Astrocyte of the hippocampus (primary cell): ENCODE measurements at regions not wholly inside any gene's neighbourhood (a gene's known extent, or its start where the extent isn't known, plus 50 kb on each side); places are given as distances from the start of the nearest gene placed in this dataset.

Experiments used
- DNase-seq: peaks from one replicate; pipeline ENCODE4 v3.0.0; 2011; ENCODE audit warnings: low read depth, low spot score

DNA sequence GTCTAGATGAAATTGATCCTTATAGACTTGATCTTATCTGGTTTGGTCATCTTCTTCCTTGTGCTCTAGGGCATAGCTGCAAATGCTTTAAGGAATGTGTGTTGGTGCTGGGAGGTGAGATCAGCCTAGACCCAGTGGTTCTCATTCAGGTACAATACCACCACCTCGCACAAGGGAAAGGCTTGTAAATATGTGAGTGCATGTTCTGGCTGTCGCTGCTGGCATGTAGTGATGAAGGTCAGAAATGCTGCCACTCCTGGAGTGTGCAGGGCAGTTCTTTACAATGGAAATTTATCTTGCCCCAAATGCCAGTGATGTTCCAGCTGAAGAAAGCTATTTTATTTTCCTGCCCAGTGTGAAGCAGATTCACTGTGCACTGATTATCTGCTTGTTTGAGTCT, 900.9 kb downstream of the QKI start:
- no peak for DNase-seq

DNA sequence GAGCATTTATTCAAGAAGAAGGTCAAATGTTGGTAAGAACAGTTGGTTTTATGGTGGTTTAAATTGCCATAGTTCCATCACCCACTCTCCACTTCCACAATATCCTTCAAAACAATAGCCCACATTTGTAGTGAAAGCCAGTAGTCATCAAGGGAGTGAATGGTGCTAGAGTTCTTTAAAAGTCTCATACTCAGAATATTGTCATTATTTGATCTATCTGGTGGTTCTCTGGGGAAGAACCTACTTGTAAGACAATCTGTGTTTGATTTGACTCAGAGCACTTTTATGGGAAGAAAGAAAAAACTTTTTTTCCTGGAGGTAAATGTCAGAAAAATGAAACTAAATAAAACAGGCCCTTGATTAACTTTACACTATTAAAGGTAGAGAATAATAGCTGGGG, 893.8 kb downstream of the QKI start:
- DNase-seq: no peak

DNA sequence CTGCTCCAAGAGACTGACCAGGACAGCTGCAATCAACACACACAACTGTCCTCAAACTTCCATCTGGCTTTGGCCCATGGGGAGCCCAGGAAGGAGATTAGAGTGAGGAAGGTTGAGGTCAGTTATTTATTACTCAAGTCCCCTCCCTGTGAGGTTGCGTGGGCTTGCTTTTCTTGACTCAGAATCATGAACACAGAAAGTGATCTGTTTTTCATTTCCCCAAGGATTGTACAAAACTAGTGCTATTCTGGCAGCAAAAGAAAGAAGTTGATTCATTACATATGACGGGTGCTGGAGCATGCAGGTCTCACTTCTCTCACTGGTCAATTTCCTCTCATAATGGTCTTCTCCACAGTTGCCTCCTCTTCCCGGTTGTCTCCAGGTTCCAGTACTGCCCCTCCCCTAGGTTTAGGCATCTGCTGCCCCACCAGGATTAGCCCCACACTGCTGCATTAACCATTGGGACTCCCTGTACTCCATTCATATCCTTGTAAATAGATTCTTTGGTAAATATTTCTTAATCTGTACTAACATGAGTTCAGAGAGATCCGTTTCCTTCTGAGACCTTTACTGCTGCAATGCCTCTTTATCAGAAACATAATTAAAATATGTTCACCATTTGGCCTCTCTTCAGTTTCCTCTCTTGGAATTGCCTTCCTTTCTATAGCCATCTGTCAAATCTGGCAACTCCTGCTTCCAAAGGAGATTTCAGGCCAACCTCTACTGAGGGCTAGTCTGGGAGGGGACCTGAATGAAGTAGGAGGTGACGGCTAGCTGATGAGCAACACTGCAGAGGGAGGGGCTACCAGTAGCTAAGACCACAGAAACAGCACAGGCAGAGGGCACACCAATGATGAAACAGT, 888.8 kb downstream of the QKI start:
- DNase-seq: no peak

DNA sequence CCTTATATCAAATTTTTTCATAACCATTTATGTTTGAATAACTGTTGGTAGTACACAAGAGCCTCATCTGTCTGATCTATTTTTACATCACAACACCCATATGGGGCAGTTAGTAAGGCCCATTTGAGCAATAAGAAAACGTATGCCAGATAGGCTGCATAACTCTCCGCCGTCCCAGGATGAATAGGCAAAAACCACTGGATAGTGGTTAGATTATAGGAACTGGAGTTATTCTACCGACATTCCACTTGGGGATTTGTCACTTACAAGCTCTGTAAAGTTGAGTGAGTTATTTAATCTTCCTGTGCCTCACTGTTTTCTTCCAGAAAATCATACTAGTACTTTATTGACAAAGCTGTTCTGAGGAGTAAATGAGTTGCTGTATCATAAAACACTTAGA, 881.9 kb downstream of the QKI start:
- DNase-seq: peak; percentile 35

DNA sequence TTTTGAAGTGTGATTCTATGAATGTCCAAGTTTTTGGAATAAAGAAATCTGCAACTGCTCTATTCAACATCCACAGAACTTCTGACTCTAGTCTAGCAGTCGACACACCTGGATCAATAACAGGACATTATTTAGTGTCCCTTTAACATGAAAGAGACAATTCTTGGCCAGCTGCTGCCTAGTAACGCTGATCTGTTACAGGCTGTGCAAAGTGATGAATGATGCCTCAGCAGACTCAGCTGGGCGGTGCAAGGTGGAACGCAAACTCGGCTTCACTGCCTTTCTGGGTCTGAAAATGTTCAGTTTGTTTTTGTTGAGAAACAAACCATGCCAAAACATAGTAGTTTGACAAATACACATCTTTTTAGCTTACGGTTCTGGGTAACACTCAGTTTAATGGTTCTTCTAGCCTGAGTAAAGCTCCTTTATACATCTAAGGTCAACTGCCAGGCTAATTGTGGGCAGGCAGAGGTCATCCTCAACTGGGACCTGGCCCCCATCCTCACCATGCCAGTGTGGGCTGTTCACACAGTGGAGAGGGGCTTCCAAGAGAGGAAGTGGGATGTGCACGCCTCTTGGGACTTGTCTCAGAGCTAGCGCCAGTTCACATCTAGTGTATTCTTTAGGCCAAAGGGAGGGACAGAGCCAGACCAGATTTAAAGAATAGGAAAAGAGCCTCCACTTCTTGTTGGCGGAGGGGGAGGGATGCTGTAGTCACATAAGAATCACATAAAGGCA, 879.7 kb downstream of the QKI start:
- no peak for DNase-seq

DNA sequence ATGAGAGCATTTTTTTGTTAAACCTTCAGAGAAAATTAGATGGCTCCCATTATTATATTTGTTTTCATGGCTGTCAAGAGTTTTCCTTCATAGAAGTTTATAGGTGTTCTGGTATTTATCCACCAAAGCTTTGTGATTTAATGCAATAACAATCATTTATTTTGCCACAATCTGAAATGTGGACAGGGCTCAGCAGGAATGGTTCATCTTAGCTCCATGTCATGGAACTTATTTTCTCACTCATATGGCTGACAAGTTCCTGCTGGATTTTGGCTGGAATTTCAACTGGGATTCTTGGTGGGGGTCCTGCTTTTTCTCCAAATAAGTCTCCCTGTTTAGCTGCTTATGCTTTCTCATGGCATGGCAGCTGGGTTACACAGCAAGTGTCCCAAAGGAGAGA, 876.7 kb downstream of the QKI start:
- DNase-seq: no peak

DNA sequence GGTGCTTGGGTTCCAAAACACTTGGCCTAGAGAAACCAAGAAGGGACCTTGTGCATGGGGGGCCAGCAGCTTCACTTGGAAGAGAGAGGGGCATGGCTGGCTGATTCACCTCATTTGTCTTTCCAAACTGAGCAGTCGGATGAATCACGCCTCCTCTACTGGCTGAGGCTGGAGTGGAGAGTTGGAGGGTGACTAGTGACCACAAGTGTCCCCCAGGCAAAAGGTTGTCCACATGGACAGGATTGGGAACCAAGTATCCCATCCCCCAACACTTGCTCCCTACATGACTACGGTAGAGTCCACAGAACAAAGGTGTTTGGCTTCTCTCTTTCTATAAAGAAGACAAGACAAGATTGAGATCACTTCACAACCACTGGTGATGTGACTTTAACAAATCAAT, 875.6 kb downstream of the QKI start:
- DNase-seq: no peak

DNA sequence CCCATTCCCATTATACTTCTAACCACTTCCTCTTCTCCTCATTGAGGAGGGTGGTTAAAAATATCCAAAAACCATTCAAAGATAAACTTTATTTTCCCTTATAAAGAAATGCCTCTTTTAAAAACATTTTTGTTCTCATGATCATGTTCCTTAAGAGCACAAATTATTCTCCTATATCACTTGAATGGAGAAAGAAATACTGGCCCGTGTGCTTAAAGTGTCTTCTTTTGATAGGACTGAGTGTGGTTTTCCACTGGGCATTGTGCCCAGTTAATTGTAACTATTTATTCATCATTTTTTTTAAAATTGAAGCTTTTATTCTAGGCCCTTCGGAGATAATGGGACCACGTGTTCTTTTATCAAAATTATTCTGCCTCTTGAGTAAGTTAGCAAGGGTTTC, 871.5 kb downstream of the QKI start:
- peak; percentile 62 for DNase-seq

DNA sequence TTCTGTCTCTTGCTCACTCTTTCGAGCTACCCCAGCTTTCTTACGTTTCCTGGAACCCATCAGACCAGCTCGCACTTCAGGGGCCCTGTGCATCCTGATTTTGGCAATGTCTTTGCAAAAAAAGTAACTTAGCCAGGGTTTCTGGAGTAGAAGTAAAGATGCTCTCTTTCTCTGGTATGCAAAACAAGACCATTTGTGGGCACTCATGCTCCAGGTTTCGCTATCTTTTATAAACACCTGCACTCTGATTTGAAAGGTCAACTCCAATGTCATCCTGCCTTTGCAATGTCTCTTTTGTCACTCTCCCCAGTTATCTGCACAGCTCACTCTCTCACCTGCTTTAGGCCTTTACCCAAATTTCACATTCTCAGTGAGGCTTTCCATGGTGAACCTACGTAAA, 869.1 kb downstream of the QKI start:
- DNase-seq: no peak

DNA sequence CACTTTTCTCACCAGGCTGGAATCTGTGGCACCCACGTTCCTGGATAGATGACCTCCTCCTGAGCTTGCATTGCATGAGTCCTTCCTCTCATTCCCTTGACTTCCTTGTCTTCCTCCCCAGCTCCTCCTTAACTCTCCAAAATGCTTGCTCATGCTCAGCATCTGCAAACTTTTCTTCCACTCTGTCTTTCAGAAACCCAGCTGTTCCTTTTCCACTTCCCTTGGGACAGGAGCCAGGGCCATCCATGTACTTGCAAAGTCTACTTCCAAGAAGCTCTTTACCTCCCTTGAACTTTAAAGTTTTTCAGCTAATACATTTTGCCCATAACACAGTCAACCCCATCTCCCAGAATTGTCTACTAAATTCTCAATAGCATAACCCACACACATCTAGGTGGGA, 861.7 kb downstream of the QKI start:
- DNase-seq: no peak

DNA sequence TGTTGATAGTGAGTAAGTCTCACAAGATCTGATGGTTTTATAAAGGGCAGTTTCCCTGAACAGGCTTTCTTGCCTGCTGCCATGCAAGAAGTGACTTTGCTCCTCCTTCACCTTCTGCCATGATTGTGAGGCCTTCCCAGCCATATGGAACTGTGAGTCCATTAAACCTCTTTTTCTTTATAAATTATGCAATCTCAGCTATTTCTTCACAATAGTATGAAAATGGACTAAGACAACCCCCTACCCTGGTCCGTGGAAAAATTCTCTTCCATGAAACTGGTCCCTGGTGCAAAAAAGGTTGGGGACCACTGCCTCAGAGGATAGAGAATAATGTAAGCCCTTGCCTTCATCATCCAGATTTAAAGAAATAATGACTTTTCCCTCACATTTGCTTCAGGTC, 861.3 kb downstream of the QKI start:
- no peak for DNase-seq

DNA sequence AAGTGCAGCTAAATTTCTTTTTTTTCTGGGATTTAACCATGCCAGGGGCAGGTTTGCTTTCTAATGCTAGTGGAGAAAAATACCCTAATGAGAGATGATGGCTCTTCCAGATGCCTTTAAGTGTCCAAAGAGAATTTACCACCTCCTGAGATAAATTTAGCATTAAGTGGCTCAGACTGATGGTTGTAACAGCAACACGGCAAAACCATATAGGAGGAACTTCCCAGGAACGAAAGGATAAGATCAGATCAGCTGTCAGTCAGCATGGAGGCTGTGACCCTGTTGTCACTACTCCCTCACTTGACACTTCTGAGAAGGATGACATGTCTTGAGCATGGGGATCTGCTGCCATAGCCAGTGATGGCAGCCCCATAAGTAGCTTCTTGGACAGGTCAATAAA, 860.0 kb downstream of the QKI start:
- DNase-seq: no peak

DNA sequence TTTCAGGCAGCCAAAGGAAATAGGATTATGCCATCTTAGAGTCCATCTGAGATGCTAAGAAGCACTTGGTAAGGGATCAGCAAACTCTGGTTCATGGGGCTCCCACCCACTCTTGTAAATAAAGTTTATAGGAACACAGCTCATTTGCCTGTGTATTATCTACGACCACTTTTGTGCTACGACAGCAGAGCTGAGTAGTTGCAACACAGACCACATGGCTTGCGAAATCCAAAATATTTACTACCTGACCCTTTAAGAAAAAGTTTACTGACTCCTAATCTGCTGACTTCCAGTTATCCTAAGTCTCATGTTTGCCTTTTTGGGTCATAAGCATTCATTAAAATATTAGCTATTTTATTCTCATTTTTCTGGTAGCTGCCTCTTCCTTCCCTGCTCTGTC, 859.0 kb downstream of the QKI start:
- DNase-seq: no peak

DNA sequence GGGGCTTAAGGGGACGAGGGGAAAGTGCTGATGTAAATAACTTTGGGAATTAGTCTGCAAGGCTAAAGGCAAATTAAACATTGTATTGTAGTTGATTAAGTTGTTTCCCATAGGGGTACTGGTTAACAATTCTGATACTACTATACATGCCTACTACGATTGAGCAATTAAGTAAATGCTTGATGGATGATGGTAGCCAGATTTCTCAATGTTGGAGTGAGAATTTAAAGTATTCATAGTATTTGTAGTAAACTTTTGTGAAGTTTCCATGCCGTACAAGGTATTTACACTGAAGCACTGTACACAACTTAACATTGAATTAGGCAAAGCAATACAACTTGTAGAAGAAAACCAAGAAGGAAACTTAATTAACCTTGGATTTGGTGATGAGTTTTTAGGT, 852.3 kb downstream of the QKI start:
- DNase-seq: no peak

DNA sequence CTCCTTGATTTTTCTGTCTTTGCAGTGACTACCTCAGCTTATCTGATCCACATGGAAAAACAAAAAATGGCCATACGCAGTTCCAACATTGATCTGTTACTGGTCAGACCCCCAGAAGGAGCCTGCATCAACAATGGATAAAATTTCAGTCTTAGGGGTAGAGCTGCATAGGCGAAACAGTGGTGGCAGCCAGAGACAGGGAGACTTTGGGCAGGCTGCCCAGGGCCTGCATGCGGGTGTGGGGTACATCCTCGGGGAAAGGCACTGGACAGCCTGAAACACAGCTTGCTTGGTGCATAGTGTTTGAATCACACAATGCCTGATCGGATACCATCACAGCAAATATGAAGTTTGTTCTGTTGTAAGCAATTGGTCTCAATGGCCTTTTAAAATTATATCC, 847.8 kb downstream of the QKI start:
- no peak for DNase-seq

DNA sequence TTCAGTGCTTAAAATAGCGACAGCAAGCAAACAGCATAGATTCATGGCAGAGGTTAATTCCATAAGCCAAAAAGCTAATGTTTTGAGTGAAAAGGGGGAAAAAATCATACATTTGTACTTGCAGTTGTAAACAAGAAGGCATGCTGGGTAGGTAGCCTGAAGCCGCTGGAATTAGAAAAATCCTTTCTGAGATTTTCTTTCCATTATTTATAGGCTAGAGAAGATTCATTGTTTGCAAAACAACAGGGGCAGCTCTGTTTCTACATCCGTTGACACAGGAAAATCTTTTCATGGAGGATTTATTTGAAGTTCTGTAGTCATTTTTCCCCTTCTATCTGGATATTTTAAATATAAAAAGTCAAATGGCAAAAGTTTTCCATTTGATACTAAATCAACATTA, 843.9 kb downstream of the QKI start:
- no peak for DNase-seq

DNA sequence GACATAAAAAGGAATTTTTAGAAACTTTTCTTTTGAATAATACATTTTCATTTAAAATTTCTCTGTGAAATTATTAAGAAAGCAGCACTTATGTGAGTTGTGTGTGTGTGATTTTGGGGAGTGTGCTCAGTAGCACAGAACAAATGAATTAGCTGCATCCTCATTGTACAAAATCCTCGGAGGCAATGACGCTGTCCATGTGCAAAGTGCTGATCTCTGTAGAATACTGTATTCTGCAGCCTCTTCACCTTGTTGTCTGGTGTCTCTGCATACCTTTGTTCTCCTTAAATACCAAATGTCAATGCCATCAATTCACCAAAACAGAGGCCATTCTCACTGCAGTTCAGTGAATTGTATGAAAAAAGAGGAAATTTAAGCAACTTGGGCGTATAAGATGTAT, 838.4 kb downstream of the QKI start:
- peak; percentile 58 for DNase-seq

DNA sequence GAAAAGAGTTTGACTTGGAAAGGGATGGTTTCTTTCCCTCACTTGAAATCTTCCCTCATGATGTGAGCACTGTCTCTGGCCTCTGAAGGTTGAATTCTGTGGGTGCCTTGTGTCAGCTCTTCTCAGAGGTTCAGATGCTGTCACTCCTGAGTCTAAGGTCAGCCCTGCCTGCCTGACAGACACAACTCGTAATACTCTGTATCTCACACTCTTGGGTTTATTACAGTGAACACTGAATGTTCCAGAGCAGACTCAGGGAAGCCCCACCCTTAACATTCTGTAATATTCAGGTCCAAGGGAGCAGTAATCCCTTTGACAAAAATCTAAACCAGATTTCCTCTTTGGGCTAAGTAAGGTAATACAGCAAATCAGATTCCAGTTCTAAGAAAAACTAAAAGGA, 837.8 kb downstream of the QKI start:
- no peak for DNase-seq

DNA sequence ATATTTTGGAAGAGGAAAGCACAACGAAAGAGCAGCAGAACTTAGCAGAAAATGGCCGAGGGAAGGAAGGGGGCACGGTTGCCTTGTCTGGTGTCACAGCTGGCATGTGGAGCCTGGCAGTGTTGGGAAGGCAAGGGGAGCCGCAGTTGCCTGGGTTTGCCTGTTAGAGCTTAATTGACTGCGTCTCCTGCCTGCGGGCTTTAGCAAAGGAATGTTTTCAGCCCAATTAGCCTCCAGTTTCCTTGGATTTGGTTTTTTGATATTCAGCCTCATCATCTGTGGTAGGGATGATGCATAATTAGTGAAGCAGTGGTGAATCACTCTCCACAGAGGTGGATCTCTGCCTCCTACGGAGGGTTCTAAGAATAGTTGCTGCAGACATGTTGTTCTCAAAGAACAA, 832.6 kb downstream of the QKI start:
- peak; percentile 85 for DNase-seq

DNA sequence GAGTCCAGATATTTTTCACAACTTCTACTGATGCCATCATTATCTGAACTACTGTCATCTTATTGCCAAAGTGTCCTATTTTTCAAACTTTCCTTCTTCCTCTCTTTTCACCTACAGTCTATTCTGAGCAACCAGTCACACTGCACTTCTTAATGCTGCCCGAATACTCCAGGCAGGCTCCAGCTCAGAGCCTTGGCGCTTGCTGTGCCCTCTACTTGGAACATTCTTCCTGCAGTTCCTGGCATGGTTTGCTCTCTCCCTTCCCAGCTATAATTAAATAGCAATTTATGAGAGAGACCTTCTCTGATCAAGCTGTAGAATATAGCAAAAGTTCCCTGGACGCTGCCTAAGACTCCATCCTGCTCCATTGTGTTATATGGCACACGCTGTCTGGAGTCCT, 831.6 kb downstream of the QKI start:
- DNase-seq: no peak

DNA sequence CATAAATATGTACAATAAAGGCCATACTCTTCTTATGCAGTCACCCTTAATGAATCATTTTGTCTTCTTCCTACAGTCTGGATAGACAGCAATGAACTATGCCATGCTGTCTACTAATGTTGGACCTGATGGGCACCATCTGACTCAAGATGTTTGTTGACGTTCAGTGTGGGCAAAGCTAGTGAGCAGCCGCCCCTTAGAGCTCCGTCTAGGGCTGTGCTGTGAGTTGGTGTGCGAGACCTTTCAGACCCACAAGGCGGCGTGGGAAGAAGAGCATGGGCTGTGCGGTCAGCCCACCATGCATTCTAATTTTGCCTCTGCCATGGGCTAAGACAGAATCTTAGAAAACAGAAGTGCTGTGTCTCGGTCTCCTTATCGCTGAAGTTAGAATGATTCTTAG, 829.4 kb downstream of the QKI start:
- peak; percentile 7 for DNase-seq

DNA sequence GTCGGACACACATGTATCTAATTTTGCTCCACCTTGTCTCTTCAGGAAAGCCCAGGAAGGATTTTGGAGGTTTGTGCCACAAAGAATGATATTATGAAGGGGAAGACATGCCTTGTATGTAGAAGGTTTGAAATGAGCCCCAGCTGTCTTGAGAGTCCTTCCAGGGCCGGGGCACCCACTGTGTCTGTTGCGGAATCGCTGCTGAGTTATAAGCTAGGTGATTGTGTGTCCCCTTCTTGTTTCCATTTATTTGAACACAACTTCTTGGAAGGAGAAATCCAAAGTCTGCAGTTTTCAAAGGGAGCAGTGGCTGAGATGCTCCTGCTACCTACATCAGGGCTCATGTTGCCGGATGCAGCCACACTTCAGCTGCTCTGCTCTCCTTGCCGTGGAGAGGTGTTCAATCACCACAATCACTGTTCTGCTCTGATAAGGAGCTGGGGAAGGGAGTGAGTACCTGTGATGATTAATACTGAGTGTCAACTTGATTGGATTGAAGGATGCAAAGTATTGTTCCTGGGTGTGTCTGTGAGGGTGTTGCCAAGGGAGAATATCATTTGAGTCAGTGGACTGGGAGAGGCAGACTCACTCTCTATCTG, 828.6 kb downstream of the QKI start:
- no peak for DNase-seq

DNA sequence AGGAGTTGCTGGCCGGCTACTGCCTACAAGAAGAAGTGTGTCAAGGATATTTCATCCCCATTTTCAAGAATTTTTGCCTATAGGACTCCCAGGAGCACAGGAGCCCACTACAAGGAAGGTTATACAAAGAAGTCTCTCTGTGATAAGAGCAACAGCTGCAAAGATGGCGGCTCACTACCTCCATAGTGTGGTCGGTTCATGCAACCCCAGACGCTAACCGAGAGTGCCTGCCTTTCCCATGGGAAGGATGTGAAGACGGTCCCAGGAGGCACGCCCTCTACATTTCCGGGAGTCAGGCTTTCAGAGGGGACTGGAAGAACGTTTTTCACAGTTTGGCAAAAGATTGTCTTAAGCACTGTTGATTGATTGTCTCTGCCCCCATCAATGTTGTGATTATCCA, 816.3 kb downstream of the QKI start:
- no peak for DNase-seq
